OCI-LY1 (cell line): ENCODE measurements at regions not wholly inside any gene's neighbourhood (a gene's known extent, or its start where the extent isn't known, plus 50 kb on each side); places are given as distances from the start of the nearest gene placed in this dataset.

Experiments
- H2AFZ ChIP-seq: fragments of 200-600 bp; sonication (generic), shearing (Covaris generic); 2 replicates; pipeline ENCODE4 v1.6.0; 2014; ENCODE audit warnings: antibody characterized with exemption, mild to moderate bottlenecking, low read length
- H3F3A ChIP-seq: fragments of 200-600 bp; sonication (generic), shearing (Covaris generic); 2 replicates; pipeline ENCODE4 v1.6.0; 2014; ENCODE audit warnings: mild to moderate bottlenecking, antibody characterized with exemption, low read length, moderate library complexity; ENCODE audit not compliant: insufficient read depth
- H3K27ac ChIP-seq: fragments of 200-600 bp; sonication (generic); 2 replicates; pipeline ENCODE4 v1.5.1; 2014; ENCODE audit warnings: low read length, mixed run types, mild to moderate bottlenecking, low read depth; ENCODE audit not compliant: poor library complexity, severe bottlenecking
- H3K27me3 ChIP-seq: fragments of 200-600 bp; sonication (generic); 2 replicates; pipeline ENCODE4 v1.6.0; 2014; ENCODE audit warnings: antibody characterized with exemption, mild to moderate bottlenecking, low read length, moderate library complexity; ENCODE audit not compliant: insufficient read depth
- H3K36me3 ChIP-seq: fragments of 200-600 bp; sonication (generic); 2 replicates; pipeline ENCODE4 v1.6.1; 2014; ENCODE audit warnings: mild to moderate bottlenecking, antibody characterized with exemption, low read length, moderate library complexity, mixed read lengths; ENCODE audit not compliant: insufficient read depth
- H3K4me1 ChIP-seq: fragments of 200-600 bp; sonication (generic); 2 replicates; pipeline ENCODE4 v1.5.1; 2014; ENCODE audit warnings: mild to moderate bottlenecking, low read length, moderate library complexity; ENCODE audit not compliant: insufficient read depth, severe bottlenecking
- H3K4me2 ChIP-seq: fragments of 200-600 bp; sonication (generic), shearing (Covaris generic); 2 replicates; pipeline ENCODE4 v1.6.1; 2014; ENCODE audit warnings: low read length
- H3K4me3 ChIP-seq: fragments of 200-600 bp; sonication (generic); 2 replicates; pipeline ENCODE4 v1.5.1; 2014; ENCODE audit warnings: low read length, low read depth, mild to moderate bottlenecking, mixed read lengths; ENCODE audit not compliant: poor library complexity, severe bottlenecking
- H3K79me2 ChIP-seq: fragments of 200-600 bp; shearing (Covaris generic); 2 replicates; pipeline ENCODE4 v1.6.1; 2016; ENCODE audit warnings: mixed run types, low read length, mixed read lengths; ENCODE audit not compliant: insufficient read depth
- H3K9ac ChIP-seq: fragments of 200-600 bp; sonication (generic), shearing (Covaris generic); 2 replicates; pipeline ENCODE4 v1.6.1; 2014; ENCODE audit warnings: mild to moderate bottlenecking, low read length, mixed read lengths
- H3K9me2 ChIP-seq: fragments of 200-600 bp; sonication (generic), shearing (Covaris generic); 2 replicates; pipeline ENCODE4 v1.6.1; 2014; ENCODE audit warnings: low read depth, mild to moderate bottlenecking, low read length, mixed read lengths
- H3K9me3 ChIP-seq: fragments of 200-600 bp; shearing (Covaris generic); 2 replicates; pipeline ENCODE4 v1.6.1; 2014; ENCODE audit warnings: low read length, mixed read lengths
- H4K20me1 ChIP-seq: fragments of 200-600 bp; sonication (generic), shearing (Covaris generic); 2 replicates; pipeline ENCODE4 v1.6.0; 2016; ENCODE audit warnings: mild to moderate bottlenecking, low read length; ENCODE audit not compliant: insufficient read depth
- EZH2 ChIP-seq: fragments of 200-600 bp; sonication (generic), shearing (Covaris generic); IDR thresholded peaks from 2 replicates; pipeline ENCODE4 v1.8.0; 2017; ENCODE audit warnings: borderline replicate concordance, mixed run types, mild to moderate bottlenecking, antibody characterized with exemption, low read length, moderate library complexity, mixed read lengths
- TF ChIP-seq, protein P1 (sequence below): fragments of 200-600 bp; sonication (generic), shearing (Covaris generic); IDR thresholded peaks from 2 replicates; pipeline ENCODE4 v1.5.1; 2017; ENCODE audit warnings: mild to moderate bottlenecking, antibody characterized with exemption, low read length, moderate library complexity, mixed read lengths

DNA sequence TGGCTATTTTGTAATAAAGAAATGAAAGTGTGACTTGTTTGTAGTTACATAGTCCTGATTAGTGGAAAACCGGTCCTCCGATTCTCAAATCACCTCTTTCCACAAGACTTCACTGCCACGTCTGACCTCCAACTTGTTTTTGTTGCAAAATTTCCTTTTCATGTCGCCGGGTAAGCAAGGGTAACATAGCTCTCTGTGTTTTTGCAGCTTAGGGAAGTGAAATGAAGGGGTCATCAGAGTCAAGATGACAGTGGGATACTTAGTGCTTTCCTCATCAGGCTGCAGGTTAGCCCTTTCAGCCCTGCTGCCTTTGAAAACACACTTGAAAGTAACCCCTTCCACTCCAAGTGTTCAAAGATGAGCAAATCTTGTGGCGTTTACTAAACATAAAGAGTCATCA, 217.9 kb downstream of the USP25 start:
- H3K27me3 ChIP-seq: no peaks in the 10 kb centered on the region
- no peaks in the 10 kb centered on the region for H3K9me2 ChIP-seq
- H3K36me3 ChIP-seq: no peaks in the 10 kb centered on the region
- H2AFZ ChIP-seq: no peak overlapping the region
- H3K4me2 ChIP-seq: no peak overlapping the region
- TF ChIP-seq, protein P1, sequence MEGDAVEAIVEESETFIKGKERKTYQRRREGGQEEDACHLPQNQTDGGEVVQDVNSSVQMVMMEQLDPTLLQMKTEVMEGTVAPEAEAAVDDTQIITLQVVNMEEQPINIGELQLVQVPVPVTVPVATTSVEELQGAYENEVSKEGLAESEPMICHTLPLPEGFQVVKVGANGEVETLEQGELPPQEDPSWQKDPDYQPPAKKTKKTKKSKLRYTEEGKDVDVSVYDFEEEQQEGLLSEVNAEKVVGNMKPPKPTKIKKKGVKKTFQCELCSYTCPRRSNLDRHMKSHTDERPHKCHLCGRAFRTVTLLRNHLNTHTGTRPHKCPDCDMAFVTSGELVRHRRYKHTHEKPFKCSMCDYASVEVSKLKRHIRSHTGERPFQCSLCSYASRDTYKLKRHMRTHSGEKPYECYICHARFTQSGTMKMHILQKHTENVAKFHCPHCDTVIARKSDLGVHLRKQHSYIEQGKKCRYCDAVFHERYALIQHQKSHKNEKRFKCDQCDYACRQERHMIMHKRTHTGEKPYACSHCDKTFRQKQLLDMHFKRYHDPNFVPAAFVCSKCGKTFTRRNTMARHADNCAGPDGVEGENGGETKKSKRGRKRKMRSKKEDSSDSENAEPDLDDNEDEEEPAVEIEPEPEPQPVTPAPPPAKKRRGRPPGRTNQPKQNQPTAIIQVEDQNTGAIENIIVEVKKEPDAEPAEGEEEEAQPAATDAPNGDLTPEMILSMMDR: no peak
- TF ChIP-seq EZH2: no peak
- no peaks in the 10 kb centered on the region for H3K79me2 ChIP-seq
- H3K9ac ChIP-seq: no peak overlapping the region
- no peak overlapping the region for H3K4me3 ChIP-seq
- no peaks in the 10 kb centered on the region for H3F3A ChIP-seq
- no peak overlapping the region for H3K27ac ChIP-seq
- no peaks in the 10 kb centered on the region for H3K9me3 ChIP-seq
- H4K20me1 ChIP-seq: no peaks in the 10 kb centered on the region
- H3K4me1 ChIP-seq: no peaks in the 10 kb centered on the region

DNA sequence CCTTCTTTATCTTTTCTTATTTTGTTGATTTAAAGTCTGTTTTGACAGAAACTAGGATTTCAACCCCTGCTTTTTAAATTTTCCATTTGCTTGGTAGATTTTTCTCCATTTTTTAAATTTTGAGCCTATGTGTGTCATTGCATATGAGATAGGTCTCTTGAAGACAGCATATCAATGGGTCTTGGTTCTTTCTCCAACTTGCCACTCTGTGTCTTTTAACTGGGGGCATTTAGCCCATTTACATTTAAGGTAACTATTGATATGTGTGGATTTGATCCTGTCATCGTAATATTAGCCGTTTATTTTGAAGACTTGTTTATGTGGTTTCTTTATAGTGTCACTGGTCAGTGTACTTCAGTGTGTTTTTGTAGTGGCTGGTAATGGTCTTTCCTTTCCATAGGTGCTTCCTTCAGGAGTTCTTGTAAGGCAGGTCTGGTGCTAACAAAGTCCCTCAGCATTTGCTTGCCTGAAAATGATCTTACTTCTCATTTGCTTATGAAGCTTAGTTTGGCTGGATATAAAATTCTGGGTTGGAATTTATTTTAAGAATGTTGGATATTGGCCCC, 223.9 kb downstream of the USP25 start:
- Histone ChIP-seq H3K4me2 (no peak overlapping the region), H3K27me3 (no peaks in the 10 kb centered on the region), H3F3A (no peaks in the 10 kb centered on the region), H3K36me3 (no peaks in the 10 kb centered on the region), H3K9me3 (no peaks in the 10 kb centered on the region; the same call in 1 of the 2 replicates), H2AFZ (no peak overlapping the region), H3K27ac (no peak overlapping the region), H3K4me1 (no peaks in the 10 kb centered on the region), H4K20me1 (no peaks in the 10 kb centered on the region), H3K4me3 (no peak overlapping the region), H3K9ac (no peak overlapping the region), H3K79me2 (no peaks in the 10 kb centered on the region), H3K9me2 (no peaks in the 10 kb centered on the region)
- TF ChIP-seq, protein P1: no peak
- TF ChIP-seq EZH2: no peak

DNA sequence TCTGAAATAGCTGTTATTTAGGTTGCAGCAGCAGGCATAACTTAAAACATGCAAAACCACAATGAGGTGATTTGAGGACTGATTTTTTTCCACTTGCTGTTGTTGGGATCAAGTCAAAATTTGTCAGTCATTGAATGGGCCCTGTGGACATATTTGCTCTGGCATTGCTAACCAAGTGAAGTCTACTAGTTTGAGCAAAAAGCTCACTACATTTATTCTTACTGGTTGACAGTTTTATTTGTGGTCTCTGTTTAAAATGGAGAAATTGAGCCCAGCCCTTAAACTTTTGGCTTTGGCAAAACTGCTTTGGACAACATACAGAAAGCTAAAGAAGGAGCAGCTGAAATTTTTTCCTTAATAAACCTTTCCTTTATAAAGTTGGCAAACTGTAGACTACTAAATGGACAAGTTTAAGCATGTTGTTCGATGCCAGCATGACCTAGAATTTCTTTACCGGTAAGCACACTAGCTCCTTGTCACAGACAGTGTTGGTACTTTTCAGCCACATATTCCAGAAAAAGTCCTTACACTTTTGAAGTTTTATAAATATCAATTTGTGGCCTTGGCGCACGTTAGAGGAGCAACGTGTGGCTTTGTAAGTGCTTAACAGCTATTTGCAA, 234.6 kb downstream of the USP25 start:
- no peak overlapping the region for H3K27ac ChIP-seq
- H3K27me3 ChIP-seq: no peaks in the 10 kb centered on the region
- H3K9me3 ChIP-seq: no peaks in the 10 kb centered on the region
- no peaks in the 10 kb centered on the region for H3F3A ChIP-seq
- H3K4me2 ChIP-seq: no peak overlapping the region
- no peaks in the 10 kb centered on the region for H3K79me2 ChIP-seq
- no peaks in the 10 kb centered on the region for H3K9me2 ChIP-seq
- no peak overlapping the region for H3K4me3 ChIP-seq
- no peaks in the 10 kb centered on the region for H4K20me1 ChIP-seq
- no peaks in the 10 kb centered on the region for H3K36me3 ChIP-seq
- H2AFZ ChIP-seq: no peak overlapping the region
- no peaks in the 10 kb centered on the region for H3K4me1 ChIP-seq
- TF ChIP-seq, protein P1: no peak
- no peak for TF ChIP-seq EZH2
- no peak overlapping the region for H3K9ac ChIP-seq
